ENCODE measurements at regions not wholly inside any gene's neighbourhood (a gene's known extent, or its start where the extent isn't known, plus 50 kb on each side); places are given as distances from the start of the nearest gene placed in this dataset.

DNA sequence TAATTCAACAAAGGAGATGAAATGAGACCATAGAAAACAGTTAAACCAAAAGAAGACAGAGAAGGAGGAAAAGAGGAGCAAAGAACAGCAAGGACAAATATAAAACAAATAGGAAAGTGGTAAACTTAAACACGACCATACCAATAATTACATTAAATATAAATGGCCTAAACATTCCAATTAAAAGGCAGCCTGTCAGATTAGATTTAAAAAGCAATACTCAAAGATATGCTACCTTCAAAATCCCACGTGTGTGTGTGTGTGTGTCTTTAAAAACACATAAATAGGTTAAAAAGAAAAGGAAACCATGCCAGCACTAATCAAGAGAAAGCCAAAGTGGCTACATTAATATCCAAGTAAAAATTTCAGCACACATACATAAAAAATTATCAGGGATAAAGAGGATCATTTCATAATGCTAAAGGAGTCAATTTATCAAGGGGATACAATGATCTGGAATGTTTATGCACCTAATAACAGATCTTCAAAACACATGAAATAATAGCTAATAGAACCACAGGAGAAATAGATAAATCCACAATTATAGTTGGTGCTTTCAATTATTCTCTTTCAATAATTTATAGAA, 355.7 kb upstream of the POU3F1 start:
- Mint-ChIP-seq H3K36me3 (ENCODE audit: low read depth) (no peaks in the 10 kb centered on the region), H3K27me3 (ENCODE audit: insufficient read depth) (peaks cover 20% of the 10 kb centered on the region), H3K4me1 (ENCODE audit: low read depth) (no peaks in the 10 kb centered on the region), H3K27ac (no peak overlapping the region), H3K9me3 (peaks cover 4% of the 10 kb centered on the region), H3K4me3 (no peak overlapping the region)
- intact Hi-C loops (cut with micrococcal nuclease), result no loop called here
- no peak for DNase-seq (ENCODE audit: low spot score)

DNA sequence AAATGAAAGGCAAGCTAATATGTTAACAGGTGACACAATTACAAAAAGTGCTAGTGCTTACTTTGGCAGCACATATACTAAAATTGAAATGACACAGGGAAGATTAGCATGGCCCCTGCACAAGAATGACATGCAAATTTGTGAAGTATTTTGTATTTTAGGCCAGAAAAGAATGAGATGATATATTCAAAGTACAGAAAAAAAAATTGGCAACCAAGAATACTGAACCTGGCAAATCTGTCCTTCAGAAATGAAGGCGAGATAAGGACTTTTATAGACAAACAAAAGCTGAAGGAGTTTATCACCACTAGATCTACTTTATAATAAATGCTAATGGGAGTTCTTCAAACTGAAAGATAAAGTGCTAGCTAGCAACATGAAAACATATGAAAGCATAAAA, 350.0 kb upstream of the POU3F1 start:
- H3K4me1 Mint-ChIP-seq (ENCODE audit: low read depth), result no peaks in the 10 kb centered on the region

DNA sequence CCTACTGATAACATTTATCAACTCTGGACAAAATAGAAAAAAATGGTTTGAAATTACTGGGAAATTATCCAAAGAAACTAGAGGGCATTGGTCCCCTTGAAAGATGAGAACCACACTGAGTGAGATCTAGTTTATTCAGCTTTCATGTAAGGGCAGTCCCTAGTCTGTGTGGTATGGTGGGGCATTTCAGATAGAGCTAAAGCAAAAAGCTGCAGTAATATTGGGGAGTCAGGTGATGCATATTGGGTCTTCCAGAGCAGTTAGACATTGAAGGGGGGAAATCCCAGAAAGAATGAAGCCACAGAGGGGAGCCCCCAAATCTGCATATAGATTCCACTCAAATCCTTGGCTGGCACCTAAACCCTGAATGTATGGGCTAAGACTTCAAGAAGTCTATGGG, 347.7 kb upstream of the POU3F1 start:
- H3K36me3 Mint-ChIP-seq (ENCODE audit: low read depth), result no peaks in the 10 kb centered on the region
- no peak for DNase-seq (ENCODE audit: low spot score)
- no peaks in the 10 kb centered on the region for H3K4me1 Mint-ChIP-seq (ENCODE audit: low read depth)
- peaks cover 13% of the 10 kb centered on the region for H3K27me3 Mint-ChIP-seq (ENCODE audit: insufficient read depth)
- H3K4me3 Mint-ChIP-seq, result no peak overlapping the region
- no peaks in the 10 kb centered on the region for H3K9me3 Mint-ChIP-seq
- intact Hi-C loops (cut with micrococcal nuclease), result no loop called here
- H3K27ac Mint-ChIP-seq, result no peak overlapping the region

More for the DNA sequence above, 350.0 kb upstream of the POU3F1 start:
- no peak overlapping the region for H3K4me3 Mint-ChIP-seq
- intact Hi-C loops (cut with micrococcal nuclease), result no loop called here
- H3K9me3 Mint-ChIP-seq, result no peaks in the 10 kb centered on the region
- no peak overlapping the region for H3K27ac Mint-ChIP-seq
- H3K27me3 Mint-ChIP-seq (ENCODE audit: insufficient read depth), result peaks cover 16% of the 10 kb centered on the region
- no peaks in the 10 kb centered on the region for H3K36me3 Mint-ChIP-seq (ENCODE audit: low read depth)
- DNase-seq (ENCODE audit: low spot score), result no peak

DNA sequence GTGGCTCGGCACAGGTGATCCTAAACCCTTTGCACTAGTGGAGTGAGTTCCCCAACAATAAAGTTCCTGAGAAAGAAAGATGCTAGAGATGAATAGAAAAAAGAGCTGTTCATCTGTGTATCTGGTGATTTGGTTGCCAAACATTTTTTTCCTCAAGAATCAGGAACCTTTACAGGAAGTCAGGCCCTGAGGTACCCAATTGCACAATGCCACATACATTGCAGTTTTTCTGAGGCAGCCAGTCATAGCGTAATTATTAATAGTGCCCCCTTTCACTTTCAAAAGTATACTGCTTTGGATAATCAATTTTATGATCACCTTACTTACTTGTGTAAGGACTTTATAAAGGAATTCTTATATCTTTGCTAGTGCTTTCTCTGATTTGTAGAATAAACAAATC, 346.3 kb upstream of the POU3F1 start:
- intact Hi-C loops (cut with micrococcal nuclease), result no loop called here
- Mint-ChIP-seq H3K27me3 (ENCODE audit: insufficient read depth) (peaks cover 7% of the 10 kb centered on the region), H3K9me3 (no peaks in the 10 kb centered on the region), H3K27ac (no peak overlapping the region), H3K4me1 (ENCODE audit: low read depth) (no peaks in the 10 kb centered on the region), H3K4me3 (no peak overlapping the region), H3K36me3 (ENCODE audit: low read depth) (no peaks in the 10 kb centered on the region)
- DNase-seq (ENCODE audit: low spot score), result no peak

DNA sequence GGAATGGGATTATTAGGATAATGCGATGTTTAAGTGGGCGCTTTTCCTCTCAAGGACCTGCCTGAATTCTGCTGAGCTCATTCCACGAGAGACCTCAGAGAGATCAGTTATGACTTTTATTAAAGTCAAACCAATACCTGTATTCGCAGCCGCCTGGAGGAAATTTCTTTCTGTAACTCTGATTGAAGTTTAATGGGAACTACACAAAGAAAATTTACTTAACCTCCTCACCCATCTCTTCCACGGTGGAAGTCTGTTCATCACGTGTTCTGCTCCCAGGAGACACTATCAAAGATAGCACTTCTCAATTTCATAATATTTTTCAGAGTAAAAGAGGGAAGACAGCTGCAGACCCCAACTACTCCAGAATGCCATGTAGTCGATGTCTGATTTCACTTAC, 334.7 kb upstream of the POU3F1 start:
- H3K9me3 Mint-ChIP-seq, result no peaks in the 10 kb centered on the region
- no peak overlapping the region for H3K27ac Mint-ChIP-seq
- peaks cover 5% of the 10 kb centered on the region for H3K27me3 Mint-ChIP-seq (ENCODE audit: insufficient read depth)
- no peaks in the 10 kb centered on the region for H3K4me1 Mint-ChIP-seq (ENCODE audit: low read depth)
- no peak for DNase-seq (ENCODE audit: low spot score)
- intact Hi-C loops (cut with micrococcal nuclease), result no loop called here
- no peak overlapping the region for H3K4me3 Mint-ChIP-seq
- no peaks in the 10 kb centered on the region for H3K36me3 Mint-ChIP-seq (ENCODE audit: low read depth)

DNA sequence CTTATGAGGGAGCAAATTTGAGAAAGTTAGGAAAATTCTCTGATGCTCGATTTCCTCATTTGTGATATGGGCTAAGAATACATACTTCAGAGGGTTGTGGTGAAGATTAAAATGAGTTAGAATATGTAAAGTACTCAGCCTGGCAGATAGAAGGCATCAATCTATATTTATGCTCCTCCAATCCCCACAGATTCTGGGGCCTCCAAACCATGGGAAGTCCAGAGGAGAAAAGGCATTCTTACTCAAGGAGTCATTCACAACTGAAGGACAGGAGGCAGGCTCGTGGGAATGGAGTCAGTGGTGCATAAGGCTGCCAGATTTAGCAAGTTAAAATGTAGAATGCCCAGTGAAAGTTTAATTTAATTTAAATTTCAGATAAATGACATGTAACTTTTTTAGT, 330.0 kb upstream of the POU3F1 start:
- DNase-seq (ENCODE audit: low spot score), result no peak
- Mint-ChIP-seq H3K4me3 (no peak overlapping the region), H3K4me1 (ENCODE audit: low read depth) (no peaks in the 10 kb centered on the region), H3K9me3 (peaks cover 8% of the 10 kb centered on the region), H3K36me3 (ENCODE audit: low read depth) (no peaks in the 10 kb centered on the region), H3K27me3 (ENCODE audit: insufficient read depth) (peaks cover 5% of the 10 kb centered on the region), H3K27ac (no peak overlapping the region)
- intact Hi-C loops (cut with micrococcal nuclease), result no loop called here

DNA sequence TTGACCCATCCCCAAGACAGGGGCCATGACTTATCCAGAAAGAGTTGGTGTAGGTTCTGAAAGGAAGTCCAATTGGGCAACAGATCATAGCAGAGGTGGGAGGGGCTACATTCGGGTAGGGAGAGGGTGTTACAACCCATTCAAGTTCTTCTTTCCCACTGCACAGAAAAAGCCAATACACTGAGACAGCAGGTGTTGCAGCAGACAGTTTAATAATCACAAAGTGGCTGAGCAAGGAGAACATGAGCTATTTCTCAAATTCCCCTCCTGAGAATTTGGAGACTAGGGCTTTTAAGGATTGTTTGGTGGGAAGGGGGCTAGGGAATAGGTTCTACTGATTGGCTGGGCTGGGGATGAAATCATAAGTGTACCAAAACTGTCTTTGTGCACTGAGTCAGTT, 328.4 kb upstream of the POU3F1 start:
- Mint-ChIP-seq H3K36me3 (ENCODE audit: low read depth) (no peaks in the 10 kb centered on the region), H3K4me1 (ENCODE audit: low read depth) (no peaks in the 10 kb centered on the region), H3K9me3 (peaks cover 8% of the 10 kb centered on the region), H3K27me3 (ENCODE audit: insufficient read depth) (peaks cover under 1% of the 10 kb centered on the region), H3K27ac (no peak overlapping the region), H3K4me3 (no peak overlapping the region)
- DNase-seq (ENCODE audit: low spot score), result no peak
- intact Hi-C loops (cut with micrococcal nuclease), result no loop called here

DNA sequence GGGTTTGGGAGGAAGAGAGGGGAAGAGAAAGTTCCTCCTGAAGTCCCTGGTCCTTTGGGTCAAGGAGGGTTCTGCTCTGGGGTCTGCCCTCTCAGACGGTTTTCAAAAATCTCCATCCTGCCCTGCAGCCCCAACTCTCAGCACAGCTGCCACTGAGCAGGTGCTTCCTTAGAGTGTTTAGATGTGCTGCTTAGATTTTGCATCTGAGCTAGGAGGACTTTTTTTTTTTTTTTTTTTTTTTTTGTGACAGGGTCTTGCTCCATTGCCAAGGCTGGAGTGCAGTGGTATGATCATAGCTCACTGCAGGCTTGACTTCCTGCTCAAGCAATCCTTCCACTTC, 324.9 kb upstream of the POU3F1 start:
- Mint-ChIP-seq H3K4me1 (ENCODE audit: low read depth) (no peaks in the 10 kb centered on the region), H3K36me3 (ENCODE audit: low read depth) (no peaks in the 10 kb centered on the region), H3K9me3 (peaks cover 8% of the 10 kb centered on the region), H3K27me3 (ENCODE audit: insufficient read depth) (peaks cover 7% of the 10 kb centered on the region), H3K4me3 (no peak overlapping the region), H3K27ac (no peak overlapping the region)
- intact Hi-C loops (cut with micrococcal nuclease), result no loop called here
- DNase-seq (ENCODE audit: low spot score), result no peak

DNA sequence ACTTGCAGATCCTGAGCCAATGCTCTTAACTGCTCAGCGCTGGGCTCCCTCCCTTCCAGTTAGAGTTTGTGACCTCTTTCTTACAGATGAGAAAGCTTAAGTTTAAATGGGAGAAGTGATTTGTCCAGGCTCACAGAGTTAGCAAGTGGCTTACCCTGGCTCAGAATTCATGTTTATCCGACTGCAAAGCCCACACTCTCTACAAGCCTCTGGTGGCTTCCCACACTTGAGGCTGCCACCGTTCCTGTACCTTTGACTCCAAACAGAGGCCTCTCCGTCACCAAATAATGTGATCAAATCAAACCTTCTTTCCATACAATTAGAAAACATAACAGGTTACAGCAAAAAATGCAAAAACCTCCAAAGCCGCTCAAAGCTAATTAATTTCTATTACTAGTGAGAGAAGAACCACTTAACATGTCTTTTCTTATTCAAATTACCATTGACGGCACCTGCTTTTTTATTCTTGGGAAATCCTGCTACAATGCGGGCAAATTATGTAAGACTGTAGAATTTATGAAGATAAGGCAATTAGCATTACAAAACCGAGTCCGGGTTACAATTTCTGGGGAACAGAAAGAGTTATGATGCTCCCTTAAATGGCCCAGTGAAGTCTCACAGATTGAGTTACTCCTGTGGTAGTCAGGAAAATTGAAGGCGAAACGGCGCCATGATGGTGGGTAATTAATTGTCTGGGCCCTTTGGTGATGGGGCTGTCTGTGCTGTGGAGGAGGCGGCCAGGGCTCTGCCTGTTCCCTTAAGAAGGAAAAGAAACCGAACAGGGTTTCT, 324.3 kb upstream of the POU3F1 start:
- Mint-ChIP-seq H3K27me3 (ENCODE audit: insufficient read depth) (peaks cover 7% of the 10 kb centered on the region), H3K4me3 (no peak overlapping the region), H3K4me1 (ENCODE audit: low read depth) (no peaks in the 10 kb centered on the region), H3K9me3 (peaks cover 8% of the 10 kb centered on the region), H3K27ac (no peak overlapping the region), H3K36me3 (ENCODE audit: low read depth) (no peaks in the 10 kb centered on the region)
- DNase-seq (ENCODE audit: low spot score), result no peak
- intact Hi-C loops (cut with micrococcal nuclease), result no loop called here

DNA sequence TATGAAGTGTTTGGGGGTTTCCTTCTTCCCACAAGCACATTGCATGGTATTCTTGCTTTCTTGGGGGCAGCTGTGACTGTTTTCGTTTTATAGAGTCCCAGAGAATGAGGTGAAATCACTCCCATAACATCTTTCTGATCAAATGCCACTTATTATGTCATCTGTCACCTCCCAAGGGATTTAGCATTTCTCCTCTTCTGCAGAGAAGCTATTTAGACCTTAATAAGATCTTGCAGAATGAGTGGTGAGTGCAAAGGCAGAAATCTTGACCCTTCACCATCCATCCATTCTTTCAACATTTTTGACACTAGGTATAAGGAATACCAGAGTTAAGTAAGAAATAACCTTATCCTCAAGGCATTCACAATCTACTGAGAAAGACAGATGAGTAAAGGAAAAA, 318.6 kb upstream of the POU3F1 start:
- no peaks in the 10 kb centered on the region for H3K9me3 Mint-ChIP-seq
- DNase-seq (ENCODE audit: low spot score), result no peak
- intact Hi-C loops (cut with micrococcal nuclease), result no loop called here
- no peak overlapping the region for H3K4me3 Mint-ChIP-seq
- no peak overlapping the region for H3K27ac Mint-ChIP-seq
- peaks cover 20% of the 10 kb centered on the region for H3K27me3 Mint-ChIP-seq (ENCODE audit: insufficient read depth)
- no peaks in the 10 kb centered on the region for H3K4me1 Mint-ChIP-seq (ENCODE audit: low read depth)
- no peaks in the 10 kb centered on the region for H3K36me3 Mint-ChIP-seq (ENCODE audit: low read depth)

DNA sequence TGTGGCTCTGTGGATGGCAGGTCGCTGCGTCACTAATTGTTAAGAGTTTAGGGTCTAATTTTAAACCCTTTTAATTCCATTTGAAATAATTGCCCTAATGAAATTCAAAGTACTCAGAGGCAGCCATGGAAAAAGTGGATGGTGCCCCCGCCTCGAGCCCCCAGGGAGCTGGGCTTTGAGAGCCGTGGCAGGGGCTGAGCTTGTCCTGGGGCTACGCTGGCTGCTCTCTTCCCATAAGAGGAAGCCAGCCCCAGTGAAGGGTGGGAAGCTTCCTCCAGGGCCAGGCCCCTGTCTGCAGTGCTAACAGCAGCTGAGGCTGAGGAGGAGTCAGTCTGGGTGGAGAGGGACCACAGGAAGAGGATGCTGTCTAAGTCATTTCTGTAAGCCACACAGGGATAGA, 315.0 kb upstream of the POU3F1 start:
- no peak overlapping the region for H3K27ac Mint-ChIP-seq
- H3K27me3 Mint-ChIP-seq (ENCODE audit: insufficient read depth), result peaks cover 16% of the 10 kb centered on the region
- intact Hi-C loops (cut with micrococcal nuclease), result no loop called here
- DNase-seq (ENCODE audit: low spot score), result no peak
- H3K4me3 Mint-ChIP-seq, result no peak overlapping the region
- H3K9me3 Mint-ChIP-seq, result no peaks in the 10 kb centered on the region
- no peaks in the 10 kb centered on the region for H3K36me3 Mint-ChIP-seq (ENCODE audit: low read depth)
- H3K4me1 Mint-ChIP-seq (ENCODE audit: low read depth), result no peaks in the 10 kb centered on the region

DNA sequence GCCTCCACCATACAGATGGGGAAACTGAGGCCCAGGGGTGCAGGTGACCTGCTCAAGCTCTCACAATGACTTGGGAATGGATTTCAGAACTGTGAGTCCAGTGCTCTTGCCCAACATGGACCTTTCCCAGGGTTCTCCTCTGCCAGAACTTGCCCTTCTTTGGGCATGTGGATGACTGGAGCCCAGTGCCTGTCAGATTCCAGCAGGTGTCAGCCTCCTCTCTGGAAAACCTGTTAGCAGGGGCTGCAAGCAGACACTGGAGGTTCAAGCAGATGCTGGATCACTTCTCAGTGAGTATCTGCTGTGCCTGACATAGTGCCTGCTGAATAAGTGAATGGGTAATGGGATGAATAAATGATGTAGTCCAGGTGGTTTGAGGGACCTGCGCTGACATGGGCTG, 314.2 kb upstream of the POU3F1 start:
- no peaks in the 10 kb centered on the region for H3K9me3 Mint-ChIP-seq
- peaks cover 16% of the 10 kb centered on the region for H3K27me3 Mint-ChIP-seq (ENCODE audit: insufficient read depth)
- no peaks in the 10 kb centered on the region for H3K36me3 Mint-ChIP-seq (ENCODE audit: low read depth)
- no peak overlapping the region for H3K4me3 Mint-ChIP-seq
- intact Hi-C loops (cut with micrococcal nuclease), result no loop called here
- no peaks in the 10 kb centered on the region for H3K4me1 Mint-ChIP-seq (ENCODE audit: low read depth)
- DNase-seq (ENCODE audit: low spot score), result no peak
- H3K27ac Mint-ChIP-seq, result no peak overlapping the region

DNA sequence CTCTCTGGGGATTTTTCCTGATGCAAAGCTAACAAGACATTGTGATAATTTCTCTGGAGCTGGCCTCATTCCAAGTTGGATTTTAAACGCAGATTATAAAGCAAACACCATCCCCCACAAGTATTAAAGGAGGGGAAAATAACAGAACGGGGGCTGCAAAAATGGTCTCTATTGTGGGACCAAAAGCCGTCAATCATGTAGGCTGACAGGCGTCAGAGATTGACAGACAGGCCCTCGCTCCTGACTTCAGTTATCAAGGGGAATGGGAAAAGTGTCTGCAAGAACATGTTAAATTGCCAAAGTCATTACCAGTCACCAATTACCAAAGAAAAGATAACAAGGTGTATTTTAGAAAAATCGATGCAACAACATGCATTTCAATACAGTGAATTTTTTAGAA, 307.4 kb upstream of the POU3F1 start:
- H3K4me1 Mint-ChIP-seq (ENCODE audit: low read depth), result no peaks in the 10 kb centered on the region
- H3K4me3 Mint-ChIP-seq, result no peak overlapping the region
- peaks cover 6% of the 10 kb centered on the region for H3K27me3 Mint-ChIP-seq (ENCODE audit: insufficient read depth)
- no peaks in the 10 kb centered on the region for H3K9me3 Mint-ChIP-seq
- H3K27ac Mint-ChIP-seq, result no peak overlapping the region
- DNase-seq (ENCODE audit: low spot score), result no peak
- no peaks in the 10 kb centered on the region for H3K36me3 Mint-ChIP-seq (ENCODE audit: low read depth)
- intact Hi-C loops (cut with micrococcal nuclease), result no loop called here

DNA sequence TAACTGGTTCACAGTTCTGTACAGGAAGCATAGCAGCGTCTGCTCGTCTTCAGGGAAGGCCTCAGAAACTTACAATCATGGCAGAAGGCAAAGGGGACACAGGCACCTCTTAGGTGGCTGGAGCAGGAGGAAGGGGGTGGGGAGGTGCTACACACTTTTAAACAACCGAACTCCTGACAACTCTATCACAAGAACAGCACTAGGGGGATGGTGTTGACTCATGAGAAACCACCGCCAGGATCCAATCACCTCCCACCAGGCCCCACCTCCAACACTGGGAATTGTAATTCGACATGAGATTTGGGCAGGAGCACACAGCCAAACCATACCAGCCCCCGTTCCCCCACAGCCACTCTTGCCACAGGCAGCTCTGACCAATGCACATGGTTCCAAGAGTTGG, 306.3 kb upstream of the POU3F1 start:
- no peaks in the 10 kb centered on the region for H3K9me3 Mint-ChIP-seq

More for the DNA sequence above, 306.3 kb upstream of the POU3F1 start:
- Mint-ChIP-seq H3K4me3 (no peak overlapping the region), H3K27me3 (ENCODE audit: insufficient read depth) (peaks cover 3% of the 10 kb centered on the region), H3K36me3 (ENCODE audit: low read depth) (no peaks in the 10 kb centered on the region), H3K27ac (no peak overlapping the region), H3K4me1 (ENCODE audit: low read depth) (no peaks in the 10 kb centered on the region)
- intact Hi-C loops (cut with micrococcal nuclease), result no loop called here
- DNase-seq (ENCODE audit: low spot score), result no peak
